NCI-H1105 (cell line): ENCODE measurements at regions not wholly inside any gene's neighbourhood (a gene's known extent, or its start where the extent isn't known, plus 50 kb on each side); places are given as distances from the start of the nearest gene placed in this dataset.
A peak's percentile ranks its signal among the peaks of the same experiment; 100 is the strongest.
"Not testable (repeated sequence)": the region's sequence is repeated elsewhere in the genome, so short reads cannot be mapped to it uniquely, and the experiment has no call there.

ENCODE experiments used
- DNase-seq: peaks from one replicate; lab custom pipeline; 2025; lab: John Stamatoyannopoulos, UW

DNA sequence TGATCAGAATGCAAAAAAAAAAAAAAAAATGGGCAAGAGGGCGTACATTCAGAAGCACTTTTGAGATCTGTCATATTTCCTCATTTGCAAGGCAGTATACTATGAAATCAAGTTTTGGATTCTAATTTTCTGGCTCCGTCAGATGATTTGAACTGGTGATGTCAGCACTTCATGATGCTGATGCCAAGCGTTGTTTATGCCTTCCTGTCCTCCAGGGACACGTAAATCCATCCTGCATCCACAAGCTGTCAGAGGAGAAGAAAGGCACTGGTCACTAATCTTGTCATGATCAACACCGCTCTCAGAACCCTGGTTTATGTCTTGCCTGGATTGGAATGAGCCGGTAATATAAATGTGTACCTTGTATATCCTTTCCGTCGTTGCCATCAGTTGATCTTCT lies 152.1 kb upstream of the EPHA3 start:
- DNase-seq = no peak

- no peak for DNase-seq
These were observed 149.5 kb upstream of the EPHA3 start for GRCh38 chr3:88957711-88958439.

- DNase-seq = no peak
These were observed 147.4 kb upstream of the EPHA3 start for GRCh38 chr3:88960019-88960418.

- no peak for DNase-seq
These were observed 144.4 kb upstream of the EPHA3 start for GRCh38 chr3:88963003-88963402.

GRCh38 chr3:88979760-88980159 lies 127.7 kb upstream of the EPHA3 start:
- DNase-seq = no peak

DNA sequence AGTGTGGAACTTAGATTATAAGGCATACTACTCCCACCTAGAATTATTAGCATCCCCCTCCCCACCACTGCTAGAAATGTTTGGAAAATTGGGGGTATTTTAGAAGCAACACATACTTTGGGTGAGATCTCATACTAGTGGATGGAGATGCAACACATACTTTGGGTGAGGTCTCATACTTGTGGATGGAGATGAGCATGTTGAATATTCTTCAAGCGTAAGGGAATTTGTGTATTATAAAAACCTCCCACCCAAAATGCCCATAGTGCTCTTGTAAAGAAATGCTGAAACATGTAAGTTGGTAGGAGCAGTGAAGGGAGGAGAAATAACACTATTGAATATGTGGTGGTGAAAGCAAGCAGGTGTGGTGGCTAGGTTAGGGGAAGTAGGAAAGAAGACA lies 124.0 kb upstream of the EPHA3 start:
- no peak for DNase-seq

DNA sequence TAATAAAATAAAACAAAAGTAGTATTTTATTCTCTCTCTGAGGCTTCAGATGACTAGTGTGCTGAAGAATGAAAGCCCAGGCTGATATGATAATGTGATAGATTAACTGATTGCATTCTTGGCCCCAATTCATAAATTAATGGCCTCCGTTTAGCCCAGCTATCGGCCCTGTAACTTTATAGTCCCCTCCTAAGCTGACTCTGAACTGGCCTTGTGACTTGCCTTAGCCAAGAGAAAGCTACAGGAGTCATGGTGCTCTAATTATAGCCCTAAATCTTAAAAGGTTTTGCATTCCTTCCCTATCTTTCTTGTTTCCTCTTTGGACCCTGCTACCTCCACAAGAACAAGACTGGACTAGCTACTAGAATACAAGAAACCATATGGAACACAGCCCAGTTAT lies 123.2 kb upstream of the EPHA3 start:
- no peak for DNase-seq

DNA sequence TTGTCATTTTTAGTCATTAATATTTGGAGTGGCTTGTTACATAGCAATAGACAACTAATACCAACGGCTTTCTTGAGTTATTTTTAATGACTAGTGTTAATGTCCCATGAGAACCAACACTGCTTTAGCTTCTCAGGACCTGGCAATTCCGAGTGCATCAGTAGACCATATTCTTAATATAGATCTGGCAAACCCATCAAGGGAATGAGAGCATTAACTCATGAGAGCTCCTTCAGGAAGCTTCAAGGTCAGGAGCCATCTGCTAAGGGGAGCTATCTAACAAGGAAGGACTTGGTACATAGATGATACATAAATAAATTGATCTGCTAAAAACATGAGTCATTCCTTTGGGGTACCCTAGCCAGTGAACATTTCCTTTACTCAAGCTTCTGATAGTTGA lies 122.6 kb upstream of the EPHA3 start:
- DNase-seq = no peak

DNA sequence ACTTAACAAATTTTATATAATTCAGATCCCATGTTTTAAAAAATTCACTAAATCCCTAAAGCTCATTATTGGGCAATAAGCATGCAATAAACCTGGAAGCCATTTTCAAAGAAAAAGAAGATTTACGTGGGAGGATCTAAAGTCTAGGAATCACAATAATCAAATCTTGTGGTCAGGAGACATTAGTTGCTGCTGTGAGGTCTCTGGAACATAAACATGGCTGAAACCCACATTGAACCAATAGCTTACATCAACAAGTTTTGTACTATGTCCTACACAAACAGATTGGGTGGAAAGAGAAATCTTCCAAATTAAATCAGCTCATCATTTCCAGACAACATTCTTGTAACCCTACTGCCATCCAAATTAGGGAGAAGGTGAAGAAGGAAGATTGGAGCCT lies 121.9 kb upstream of the EPHA3 start:
- DNase-seq = no peak

DNA sequence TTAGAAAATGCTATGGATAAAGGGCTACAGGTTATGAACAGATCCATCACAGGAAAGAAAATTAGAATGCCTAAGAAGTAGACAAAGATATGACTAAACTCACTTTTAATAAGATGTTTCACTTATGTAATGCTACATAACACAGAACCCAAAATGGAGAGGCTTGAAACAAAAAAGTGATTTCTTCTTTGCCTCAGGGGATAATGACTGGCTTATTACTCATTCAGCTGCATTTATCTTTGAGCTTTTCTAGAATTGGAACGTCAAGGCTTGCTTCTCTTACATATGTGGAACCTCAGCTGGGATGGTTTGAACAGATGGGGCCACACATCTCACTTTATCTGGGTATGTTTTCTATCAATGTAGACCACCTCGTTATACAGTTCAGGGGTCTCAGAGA lies 120.6 kb upstream of the EPHA3 start:
- no peak for DNase-seq

DNA sequence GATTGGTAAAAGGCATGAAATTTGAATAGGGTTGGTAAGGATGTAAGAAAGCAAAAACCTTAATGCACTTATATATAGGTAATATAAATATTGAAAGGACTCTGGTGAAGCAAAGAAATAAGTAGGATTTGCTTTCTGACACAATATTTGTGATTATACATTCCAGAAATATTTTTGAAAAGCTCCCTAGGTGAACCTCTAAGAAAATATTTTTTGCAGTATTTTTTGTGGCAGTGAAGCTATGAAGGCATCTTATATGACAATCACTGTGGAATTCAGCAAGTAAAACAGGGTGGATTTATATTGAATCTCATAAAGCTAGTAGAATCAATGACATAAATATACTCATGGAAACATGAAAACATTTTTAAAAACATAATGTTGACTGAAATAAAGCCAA lies 119.6 kb upstream of the EPHA3 start:
- no peak for DNase-seq

GRCh38 chr3:88988906-88989305 lies 118.5 kb upstream of the EPHA3 start:
- no peak for DNase-seq

GRCh38 chr3:88991496-88991895 lies 115.9 kb upstream of the EPHA3 start:
- no peak for DNase-seq

DNA sequence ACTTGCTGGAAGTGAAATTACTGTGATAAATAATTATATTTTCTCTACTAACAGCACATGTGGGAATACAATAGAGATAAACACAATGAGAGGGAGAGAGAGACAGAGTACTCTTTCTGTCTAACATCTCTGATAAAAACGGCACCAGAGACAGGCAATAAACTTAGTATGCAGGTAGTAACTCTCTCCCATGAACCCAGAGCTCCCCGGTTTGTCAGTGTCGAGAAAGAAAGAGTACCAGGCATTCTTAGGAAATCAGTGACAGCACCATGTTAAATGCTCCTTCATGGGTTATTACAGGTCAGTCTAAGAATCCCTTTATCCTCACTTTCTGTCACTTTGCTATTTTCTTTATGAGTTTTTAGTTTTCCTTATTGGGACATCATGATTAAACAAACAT lies 110.7 kb upstream of the EPHA3 start:
- no peak for DNase-seq

GRCh38 chr3:88997260-88997659 lies 110.2 kb upstream of the EPHA3 start:
- no peak for DNase-seq

DNA sequence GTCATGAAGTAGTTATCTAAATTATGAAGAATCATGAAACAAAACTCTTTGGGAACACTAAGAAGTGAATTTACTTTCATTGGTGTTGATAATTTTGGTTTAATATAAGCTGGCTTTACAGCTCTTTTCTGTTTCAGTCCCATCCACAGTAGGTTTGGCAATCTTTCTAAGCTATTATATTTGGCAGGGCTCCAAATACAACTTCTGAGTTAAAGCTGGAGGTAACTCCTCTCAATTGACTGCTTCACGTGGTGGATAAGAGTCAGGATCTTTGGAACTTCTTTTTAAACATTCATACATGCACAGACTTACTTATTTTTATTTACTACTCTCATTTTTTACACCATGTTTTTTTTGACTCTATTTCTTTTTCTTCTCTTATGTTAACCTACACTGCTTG lies 106.5 kb upstream of the EPHA3 start:
- DNase-seq = peak; percentile 21

- no peak for DNase-seq
These were observed 105.2 kb upstream of the EPHA3 start for GRCh38 chr3:89002191-89002590.

GRCh38 chr3:89013536-89013935 lies 93.9 kb upstream of the EPHA3 start:
- no peak for DNase-seq

- DNase-seq = no peak
These were observed 89.9 kb upstream of the EPHA3 start for GRCh38 chr3:89017531-89017930.

DNA sequence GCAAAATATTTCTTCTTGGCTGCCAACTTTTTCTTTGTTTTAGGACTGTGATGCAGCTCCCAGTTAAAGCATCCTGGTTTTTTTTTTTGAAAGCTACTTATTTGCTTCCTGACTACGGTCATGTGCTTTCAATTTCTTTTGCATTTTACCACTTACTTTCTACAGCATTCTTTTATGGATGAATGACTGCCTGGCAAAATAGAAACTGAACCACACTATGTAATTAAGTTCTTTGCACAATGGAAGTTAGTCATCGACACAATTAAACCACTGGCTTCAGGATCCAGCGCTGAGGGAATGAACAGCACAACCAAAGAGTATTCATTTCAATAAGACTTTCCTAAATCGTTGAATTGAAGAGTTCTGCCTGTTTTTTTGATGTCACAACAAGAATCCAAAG lies 82.2 kb upstream of the EPHA3 start:
- peak; percentile 51 for DNase-seq

- DNase-seq = no peak
These were observed 74.9 kb upstream of the EPHA3 start for GRCh38 chr3:89032346-89033013.

DNA sequence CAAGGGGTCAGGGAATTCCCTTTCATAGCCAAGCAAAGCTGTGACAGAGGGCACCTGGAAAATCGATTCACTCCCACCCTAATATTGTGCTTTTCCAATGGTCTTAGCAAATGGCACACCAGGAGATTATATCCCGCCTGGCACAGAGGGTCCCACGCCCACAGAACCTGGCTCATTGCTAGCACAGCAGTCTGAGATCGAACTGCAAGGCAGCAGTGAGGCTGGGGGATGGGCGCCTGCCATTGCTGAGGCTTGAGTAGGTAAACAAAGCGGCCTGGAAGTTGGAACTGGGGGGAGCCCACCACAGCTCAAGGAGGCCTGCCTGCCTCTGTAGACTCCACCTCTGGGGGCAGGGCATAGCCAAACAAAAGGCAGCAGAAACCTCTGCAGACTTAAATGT lies 72.7 kb upstream of the EPHA3 start:
- DNase-seq = not testable (repeated sequence)

GRCh38 chr3:89038869-89039268 lies 68.6 kb upstream of the EPHA3 start:
- no peak for DNase-seq

DNA sequence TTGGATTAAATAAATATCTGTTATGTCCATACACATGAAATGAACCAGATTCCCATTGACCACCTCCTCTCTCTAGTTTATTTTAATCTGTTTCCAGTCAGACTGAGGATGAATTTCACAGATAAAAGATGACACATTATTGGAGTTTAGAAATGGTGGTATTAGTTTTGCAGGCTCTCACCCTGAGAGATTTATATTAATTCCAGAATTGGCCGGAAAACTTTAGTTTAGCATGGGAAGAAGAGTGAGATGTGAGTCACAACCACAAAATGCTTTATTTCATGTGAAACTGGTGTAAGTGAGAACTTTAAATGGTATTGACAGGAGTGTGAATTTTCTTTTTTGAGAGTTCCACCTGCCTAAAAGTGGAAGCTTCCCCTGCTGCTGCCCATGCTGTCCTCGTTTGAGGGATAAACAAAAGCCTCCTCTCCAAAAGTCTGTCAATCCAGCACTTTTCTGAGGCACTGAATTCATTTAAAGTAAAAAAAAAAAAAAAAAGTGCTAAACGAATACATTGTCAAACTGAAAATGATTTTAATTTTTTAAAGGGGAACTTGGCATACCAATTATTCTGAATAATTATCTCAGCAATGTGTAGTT lies 65.1 kb upstream of the EPHA3 start:
- no peak for DNase-seq
